Esophagus squamous epithelium (tissue), 5 donors: ENCODE measurements at regions not wholly inside any gene's neighbourhood (a gene's known extent, or its start where the extent isn't known, plus 50 kb on each side); places are given as distances from the start of the nearest gene placed in this dataset.

Experiments
- DNase-seq: peaks from one replicate; lab custom pipeline; 2025; lab: John Stamatoyannopoulos, UW
- H3K27ac ChIP-seq, 4 donors: fragments of 200-600 bp; sonication (generic); one replicate each; pipeline ENCODE4 v1.5.1; 2016 to 2019; ENCODE audit warnings: mild to moderate bottlenecking in 1 of 4
- H3K27me3 ChIP-seq, 4 donors: fragments of 200-600 bp; sonication (generic); 1 replicate in 3 of 4; 2 replicates in 1 of 4; pipeline versions ENCODE4 v1.5.1 to v1.6.0; 2017 to 2021; ENCODE audit warnings: antibody characterized with exemption in 1 of 4
- H3K36me3 ChIP-seq, 3 donors: fragments of 200-600 bp; sonication (generic); one replicate each; pipeline ENCODE4 v1.5.1; 2016 to 2019
- H3K4me1 ChIP-seq, 3 donors: fragments of 200-600 bp; sonication (generic); one replicate each; pipeline ENCODE4 v1.5.1; 2017 to 2019
- H3K4me3 ChIP-seq, 4 donors: fragments of 200-600 bp; sonication (generic); 1 replicate in 3 of 4; 2 replicates in 1 of 4; pipeline ENCODE4 v1.5.1; 2016 to 2019; ENCODE audit warnings: mild to moderate bottlenecking in 2 of 4, moderate library complexity in 1 of 4
- H3K9me3 ChIP-seq, 3 donors: fragments of 200-600 bp; sonication (generic); one replicate each; pipeline ENCODE4 v1.5.1; 2016 to 2019
- POLR2A ChIP-seq, 4 donors: fragments of 450-650 bp; IDR thresholded peaks; one replicate each; pipeline ENCODE4 v1.6.1; 2017; ENCODE audit warnings: antibody characterized with exemption in 4 of 4, mild to moderate bottlenecking in 4 of 4, moderate library complexity in 3 of 4
- WGBS, 2 donors: methylation state at CpG; one replicate each; pipeline ENCODE4 v1.1.5; 2018; 5-methylcytosine and 5-hydroxymethylcytosine counted together
- intact Hi-C: fragments of 100-400 bp; cut with DNase I; formaldehyde crosslinking; loops from one replicate; pipeline ENCODE4 v1.15.0; 2022
- TF ChIP-seq, protein P1 (sequence below), 6 experiments: fragments of 450-650 bp in 4 of 6; fragments of 200-600 bp in 2 of 6; sonication (generic) in 2 of 6; IDR thresholded peaks; one replicate each; pipeline ENCODE4 v1.5.1; 2016 to 2019; ENCODE audit warnings: antibody characterized with exemption in 6 of 6, mild to moderate bottlenecking in 4 of 6, moderate library complexity in 4 of 6
- donor health status: DM: yes; HTN: yes; CAD: no.

DNA sequence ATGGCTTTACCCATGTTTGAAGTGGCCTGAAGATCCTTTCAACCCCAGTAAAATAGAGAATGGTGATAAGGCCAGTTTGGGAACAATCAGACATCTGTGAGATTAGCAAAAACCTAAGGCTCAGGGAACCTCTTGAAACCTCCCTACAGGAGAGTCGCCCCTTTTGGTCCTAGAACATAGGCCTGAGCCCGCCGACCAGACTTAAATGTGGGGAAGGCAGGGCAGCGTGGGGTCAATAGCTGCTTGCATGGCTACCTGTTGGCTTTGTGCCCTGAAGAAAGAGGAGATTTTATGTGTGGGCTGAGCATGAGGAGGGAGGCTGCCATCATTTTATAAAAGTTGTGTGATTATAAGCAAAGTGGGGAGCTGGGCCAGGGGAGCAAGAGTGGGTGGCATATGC, 97.6 kb upstream of the TBX20 start:
- TF ChIP-seq, protein P1, sequence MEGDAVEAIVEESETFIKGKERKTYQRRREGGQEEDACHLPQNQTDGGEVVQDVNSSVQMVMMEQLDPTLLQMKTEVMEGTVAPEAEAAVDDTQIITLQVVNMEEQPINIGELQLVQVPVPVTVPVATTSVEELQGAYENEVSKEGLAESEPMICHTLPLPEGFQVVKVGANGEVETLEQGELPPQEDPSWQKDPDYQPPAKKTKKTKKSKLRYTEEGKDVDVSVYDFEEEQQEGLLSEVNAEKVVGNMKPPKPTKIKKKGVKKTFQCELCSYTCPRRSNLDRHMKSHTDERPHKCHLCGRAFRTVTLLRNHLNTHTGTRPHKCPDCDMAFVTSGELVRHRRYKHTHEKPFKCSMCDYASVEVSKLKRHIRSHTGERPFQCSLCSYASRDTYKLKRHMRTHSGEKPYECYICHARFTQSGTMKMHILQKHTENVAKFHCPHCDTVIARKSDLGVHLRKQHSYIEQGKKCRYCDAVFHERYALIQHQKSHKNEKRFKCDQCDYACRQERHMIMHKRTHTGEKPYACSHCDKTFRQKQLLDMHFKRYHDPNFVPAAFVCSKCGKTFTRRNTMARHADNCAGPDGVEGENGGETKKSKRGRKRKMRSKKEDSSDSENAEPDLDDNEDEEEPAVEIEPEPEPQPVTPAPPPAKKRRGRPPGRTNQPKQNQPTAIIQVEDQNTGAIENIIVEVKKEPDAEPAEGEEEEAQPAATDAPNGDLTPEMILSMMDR (IDR thresholded peaks at IDR 0.05) = no peak
- TF ChIP-seq POLR2A (IDR thresholded peaks at IDR 0.05) = no peak
- intact Hi-C loops = no loop called here
- DNase-seq = no peak

DNA sequence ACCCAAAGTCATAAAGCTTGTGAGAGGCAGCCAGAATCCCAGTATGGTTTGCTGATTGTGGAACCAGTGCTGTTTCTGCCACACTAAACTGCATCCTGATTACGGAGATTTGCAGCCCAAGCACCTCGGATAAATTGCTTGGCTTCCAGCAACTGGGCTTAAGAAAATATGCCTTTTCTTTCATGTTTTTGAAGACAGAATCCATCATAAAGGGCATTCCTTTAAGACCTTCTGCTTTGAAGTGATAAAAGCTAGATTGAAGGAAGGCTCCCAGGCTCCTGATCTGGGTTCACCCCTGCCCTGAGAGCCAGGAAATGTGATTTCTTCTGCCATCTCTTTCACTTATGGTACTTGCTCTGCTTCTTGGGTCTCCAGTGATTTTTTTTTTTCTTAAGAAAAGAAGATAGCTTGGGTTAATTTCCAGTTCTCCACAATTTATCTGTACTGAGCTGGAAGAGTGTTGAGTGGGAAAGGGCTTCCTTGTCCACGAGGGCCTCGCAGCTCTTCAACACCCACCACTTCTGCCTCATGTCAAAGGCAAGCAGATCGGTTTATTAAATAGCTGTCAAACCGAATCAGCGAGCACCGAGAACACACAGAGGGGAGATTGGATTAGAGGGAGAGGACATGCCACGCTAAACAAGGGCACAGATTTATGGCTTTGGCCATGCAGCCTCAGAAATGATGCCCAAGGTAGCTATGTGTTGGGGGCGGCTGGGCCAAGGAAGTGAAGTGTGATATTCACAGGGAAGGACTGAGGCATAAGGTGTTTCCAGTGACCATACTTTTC, 94.9 kb upstream of the TBX20 start:
- Histone ChIP-seq H3K27ac (no peak overlapping the region), H3K36me3 (no peaks in the 10 kb centered on the region), H3K27me3 (no peaks in the 10 kb centered on the region), H3K4me3 (no peak overlapping the region), H3K9me3 (no peaks in the 10 kb centered on the region), H3K4me1 (no peaks in the 10 kb centered on the region)
- WGBS, 2 donors = 64 to 72% methylated on average over 9 to 10 of the region's 10 CpGs
- TF ChIP-seq, protein P1 (IDR thresholded peaks at IDR 0.05) = no peak
- no peak for TF ChIP-seq POLR2A (IDR thresholded peaks at IDR 0.05)
- DNase-seq = no peak
- intact Hi-C loops = no loop called here

More for the DNA sequence above, 97.6 kb upstream of the TBX20 start:
- Histone ChIP-seq H3K4me3 (no peak overlapping the region), H3K27me3 (no peaks in the 10 kb centered on the region), H3K27ac (no peak overlapping the region), H3K4me1 (no peaks in the 10 kb centered on the region), H3K36me3 (no peaks in the 10 kb centered on the region), H3K9me3 (no peaks in the 10 kb centered on the region)
- WGBS, 2 donors = 83% methylated on average over 1 to 2 of the region's 4 CpGs

DNA sequence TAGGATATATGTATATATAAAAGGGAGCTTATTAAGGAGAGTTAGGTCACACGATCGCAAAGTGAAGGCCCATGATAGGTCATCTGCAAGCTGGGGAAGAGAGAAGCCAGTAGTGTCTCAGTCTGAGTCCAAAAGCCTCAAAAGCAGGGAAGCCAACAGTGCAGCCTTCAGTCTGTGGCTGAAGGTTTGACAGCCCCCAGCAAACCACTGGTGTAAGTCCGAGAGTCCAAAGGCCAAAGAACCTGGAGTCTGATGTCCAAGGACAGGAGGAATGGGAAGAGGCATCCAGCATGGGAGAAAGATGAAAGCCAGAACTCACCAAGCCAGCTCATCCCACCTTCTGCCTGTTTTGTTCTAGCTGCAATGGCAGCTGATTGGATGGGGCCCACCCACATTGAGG, 88.9 kb upstream of the TBX20 start:
- no peaks in the 10 kb centered on the region for H3K4me1 ChIP-seq
- H3K36me3 ChIP-seq = no peaks in the 10 kb centered on the region
- no peak for DNase-seq
- H3K9me3 ChIP-seq = no peaks in the 10 kb centered on the region
- H3K4me3 ChIP-seq = no peak overlapping the region
- no peaks in the 10 kb centered on the region for H3K27me3 ChIP-seq
- TF ChIP-seq, protein P1 (IDR thresholded peaks at IDR 0.05) = no peak
- no peak for TF ChIP-seq POLR2A (IDR thresholded peaks at IDR 0.05)
- 81 to 89% methylated on average over 3 of the region's 3 CpGs for WGBS, 2 donors
- intact Hi-C loops = no loop called here
- no peak overlapping the region for H3K27ac ChIP-seq

DNA sequence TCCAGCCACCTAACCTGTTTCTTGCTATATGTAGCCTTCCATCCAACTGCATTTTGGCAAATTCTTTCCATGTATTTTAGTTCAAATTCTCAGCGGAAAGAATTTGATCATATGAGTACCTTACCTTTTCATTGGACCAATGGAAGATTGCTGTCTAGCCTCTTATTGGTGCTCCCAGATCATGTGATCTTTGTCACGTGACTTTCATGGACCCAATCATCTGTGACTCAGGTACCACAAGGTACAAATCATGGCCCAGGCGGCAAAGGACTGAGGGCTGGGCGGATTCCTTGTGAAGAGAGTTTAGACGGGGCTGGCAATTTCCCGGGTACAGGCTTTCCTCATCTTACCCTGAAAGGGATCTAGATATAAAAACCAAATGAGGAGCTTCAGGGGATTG, 85.9 kb upstream of the TBX20 start:
- Histone ChIP-seq H3K27me3 (no peaks in the 10 kb centered on the region), H3K36me3 (no peaks in the 10 kb centered on the region), H3K9me3 (no peaks in the 10 kb centered on the region), H3K4me1 (no peaks in the 10 kb centered on the region), H3K4me3 (no peak overlapping the region), H3K27ac (no peak overlapping the region)
- intact Hi-C loops = no loop called here
- DNase-seq = no peak
- WGBS, 2 donors = 85% methylated on average over 6 of the region's 6 CpGs
- no peak for TF ChIP-seq POLR2A (IDR thresholded peaks at IDR 0.05)
- TF ChIP-seq, protein P1 (IDR thresholded peaks at IDR 0.05) = no peak

DNA sequence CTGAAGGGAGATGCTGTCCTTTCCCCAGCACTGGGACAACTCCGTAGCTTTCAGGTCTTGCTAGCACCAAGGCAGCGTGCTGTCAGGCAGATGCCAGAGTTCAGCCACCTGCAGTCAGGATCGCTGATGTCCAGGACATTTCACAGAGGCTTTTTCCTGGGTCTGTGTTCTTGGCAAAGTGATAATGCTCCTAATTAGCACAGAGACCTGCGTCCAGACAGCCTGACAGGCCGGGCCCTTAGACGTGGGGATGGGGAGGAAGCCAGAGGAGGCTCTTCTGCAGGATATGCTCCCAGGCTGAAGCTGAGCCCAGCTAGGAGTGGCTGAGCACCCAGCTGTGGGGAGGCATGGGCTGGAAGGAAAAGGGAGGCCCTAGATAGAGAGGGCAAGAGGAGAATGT, 82.5 kb upstream of the TBX20 start:
- intact Hi-C loops = no loop called here
- WGBS, 2 donors = 41 to 59% methylated on average over 4 to 5 of the region's 6 CpGs

More for the DNA sequence above, 82.5 kb upstream of the TBX20 start:
- no peaks in the 10 kb centered on the region for H3K9me3 ChIP-seq
- no peak for TF ChIP-seq POLR2A (IDR thresholded peaks at IDR 0.05)
- TF ChIP-seq, protein P1 (IDR thresholded peaks at IDR 0.05) = no peak
- H3K4me3 ChIP-seq = no peak overlapping the region
- H3K27ac ChIP-seq = no peak overlapping the region
- H3K27me3 ChIP-seq = no peaks in the 10 kb centered on the region
- no peaks in the 10 kb centered on the region for H3K4me1 ChIP-seq
- no peaks in the 10 kb centered on the region for H3K36me3 ChIP-seq
- no peak for DNase-seq
